ENCODE measurements at regions not wholly inside any gene's neighbourhood (a gene's known extent, or its start where the extent isn't known, plus 50 kb on each side); places are given as distances from the start of the nearest gene placed in this dataset.

DNA sequence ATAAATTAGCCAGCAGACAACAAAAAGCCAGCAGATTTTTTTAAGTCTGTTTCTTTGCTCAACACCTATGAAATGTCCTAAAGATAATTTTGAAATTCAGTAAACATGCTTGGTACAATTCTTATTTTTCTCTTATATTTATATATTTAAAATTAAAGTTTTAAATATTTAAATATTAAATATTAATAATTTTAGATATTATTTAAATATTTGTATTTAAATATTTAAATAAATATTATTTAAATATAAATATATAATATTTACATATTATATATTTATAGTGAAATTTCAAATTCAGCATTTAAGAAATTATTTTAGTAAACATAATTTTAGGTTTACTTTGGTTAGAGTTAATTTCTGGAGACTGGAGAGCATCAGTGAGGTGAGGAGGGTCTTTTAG is 1554.2 kb downstream of the NCAM2 start:
- BruUV-seq (replicated peaks): no TSS peak
- Mint-ChIP-seq H3K27me3 (ENCODE audit: unreplicated experiment) (no peaks in the 10 kb centered on the region), H3K9me3 (ENCODE audit: low read depth, unreplicated experiment) (no peaks in the 10 kb centered on the region), H3K27ac (ENCODE audit: unreplicated experiment) (no peak overlapping the region), H3K4me3 (ENCODE audit: low read depth, unreplicated experiment) (no peak overlapping the region), H3K36me3 (ENCODE audit: insufficient read depth, unreplicated experiment) (no peaks in the 10 kb centered on the region), H3K4me1 (ENCODE audit: low read depth, unreplicated experiment) (no peaks in the 10 kb centered on the region)
- TF ChIP-seq, protein P1, sequence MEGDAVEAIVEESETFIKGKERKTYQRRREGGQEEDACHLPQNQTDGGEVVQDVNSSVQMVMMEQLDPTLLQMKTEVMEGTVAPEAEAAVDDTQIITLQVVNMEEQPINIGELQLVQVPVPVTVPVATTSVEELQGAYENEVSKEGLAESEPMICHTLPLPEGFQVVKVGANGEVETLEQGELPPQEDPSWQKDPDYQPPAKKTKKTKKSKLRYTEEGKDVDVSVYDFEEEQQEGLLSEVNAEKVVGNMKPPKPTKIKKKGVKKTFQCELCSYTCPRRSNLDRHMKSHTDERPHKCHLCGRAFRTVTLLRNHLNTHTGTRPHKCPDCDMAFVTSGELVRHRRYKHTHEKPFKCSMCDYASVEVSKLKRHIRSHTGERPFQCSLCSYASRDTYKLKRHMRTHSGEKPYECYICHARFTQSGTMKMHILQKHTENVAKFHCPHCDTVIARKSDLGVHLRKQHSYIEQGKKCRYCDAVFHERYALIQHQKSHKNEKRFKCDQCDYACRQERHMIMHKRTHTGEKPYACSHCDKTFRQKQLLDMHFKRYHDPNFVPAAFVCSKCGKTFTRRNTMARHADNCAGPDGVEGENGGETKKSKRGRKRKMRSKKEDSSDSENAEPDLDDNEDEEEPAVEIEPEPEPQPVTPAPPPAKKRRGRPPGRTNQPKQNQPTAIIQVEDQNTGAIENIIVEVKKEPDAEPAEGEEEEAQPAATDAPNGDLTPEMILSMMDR (IDR thresholded peaks at IDR 0.05; ENCODE audit: unreplicated experiment): no peak
- no peak for DNase-seq
- intact Hi-C loops (cut with micrococcal nuclease; ENCODE audit: unreplicated experiment): no loop called here
- CTCF ChIA-PET: no interaction called here

DNA sequence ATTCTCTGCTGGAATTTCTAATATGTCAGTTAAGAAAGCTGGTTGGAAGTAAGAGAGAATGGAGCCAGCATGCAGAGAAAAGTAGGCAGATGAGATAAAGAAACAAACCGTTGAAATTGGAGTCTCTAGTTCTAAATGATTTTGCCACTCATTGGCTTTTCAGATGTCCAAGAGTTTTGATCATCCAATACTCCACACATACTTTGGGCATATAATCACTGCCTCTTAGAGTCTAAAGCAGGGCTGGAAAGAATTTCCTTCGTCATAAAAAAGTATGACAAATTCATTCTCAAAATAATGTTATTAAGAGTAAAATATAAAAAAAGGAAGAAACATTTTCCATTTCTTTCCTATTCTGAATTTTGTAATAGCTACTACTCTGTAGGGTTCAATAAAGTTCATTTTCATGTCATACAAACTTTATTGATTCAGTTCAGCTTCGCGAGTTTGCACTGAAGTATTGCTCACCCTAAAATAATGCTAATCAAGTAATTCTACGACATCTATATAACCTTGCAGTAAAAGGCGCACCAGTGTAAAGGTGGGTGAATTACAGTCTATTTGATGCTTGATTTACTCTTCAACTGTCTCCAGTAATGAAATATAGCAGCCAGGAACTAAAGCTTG is 1556.6 kb downstream of the NCAM2 start:
- H3K9me3 Mint-ChIP-seq (ENCODE audit: low read depth, unreplicated experiment): no peaks in the 10 kb centered on the region
- intact Hi-C loops (cut with micrococcal nuclease; ENCODE audit: unreplicated experiment): no loop called here
- no peaks in the 10 kb centered on the region for H3K4me1 Mint-ChIP-seq (ENCODE audit: low read depth, unreplicated experiment)
- H3K36me3 Mint-ChIP-seq (ENCODE audit: insufficient read depth, unreplicated experiment): no peaks in the 10 kb centered on the region
- no peak overlapping the region for H3K4me3 Mint-ChIP-seq (ENCODE audit: low read depth, unreplicated experiment)
- BruUV-seq (replicated peaks): no TSS peak
- TF ChIP-seq, protein P1 (IDR thresholded peaks at IDR 0.05; ENCODE audit: unreplicated experiment): no peak
- H3K27ac Mint-ChIP-seq (ENCODE audit: unreplicated experiment): no peak overlapping the region
- H3K27me3 Mint-ChIP-seq (ENCODE audit: unreplicated experiment): no peaks in the 10 kb centered on the region
- CTCF ChIA-PET: no interaction called here
- DNase-seq: no peak

DNA sequence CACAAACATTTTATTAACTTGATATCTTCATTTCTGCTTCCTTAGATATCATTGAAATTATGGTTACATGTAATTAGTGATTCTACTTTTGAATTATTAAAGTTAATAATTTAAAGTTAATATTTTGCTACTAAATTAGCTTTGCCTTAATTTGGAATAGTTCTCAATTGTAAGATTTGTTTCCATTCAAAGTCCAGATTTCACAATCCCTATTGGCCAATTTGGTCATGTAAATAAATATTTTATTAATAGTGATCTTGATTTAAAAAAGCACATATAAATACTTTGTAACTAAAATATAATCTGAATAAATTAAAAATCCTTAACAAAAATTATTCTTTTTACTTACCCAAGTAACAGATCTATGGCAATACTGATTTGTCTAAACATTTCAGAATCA is 1558.6 kb downstream of the NCAM2 start:
- H3K36me3 Mint-ChIP-seq (ENCODE audit: insufficient read depth, unreplicated experiment): no peaks in the 10 kb centered on the region
- no peaks in the 10 kb centered on the region for H3K4me1 Mint-ChIP-seq (ENCODE audit: low read depth, unreplicated experiment)
- CTCF ChIA-PET: no interaction called here
- no peak for DNase-seq
- H3K4me3 Mint-ChIP-seq (ENCODE audit: low read depth, unreplicated experiment): no peak overlapping the region
- no TSS peak for BruUV-seq (replicated peaks)
- H3K27ac Mint-ChIP-seq (ENCODE audit: unreplicated experiment): no peak overlapping the region
- peaks cover 8% of the 10 kb centered on the region for H3K9me3 Mint-ChIP-seq (ENCODE audit: low read depth, unreplicated experiment)
- no peaks in the 10 kb centered on the region for H3K27me3 Mint-ChIP-seq (ENCODE audit: unreplicated experiment)
- intact Hi-C loops (cut with micrococcal nuclease; ENCODE audit: unreplicated experiment): no loop called here
- TF ChIP-seq, protein P1 (IDR thresholded peaks at IDR 0.05; ENCODE audit: unreplicated experiment): no peak

DNA sequence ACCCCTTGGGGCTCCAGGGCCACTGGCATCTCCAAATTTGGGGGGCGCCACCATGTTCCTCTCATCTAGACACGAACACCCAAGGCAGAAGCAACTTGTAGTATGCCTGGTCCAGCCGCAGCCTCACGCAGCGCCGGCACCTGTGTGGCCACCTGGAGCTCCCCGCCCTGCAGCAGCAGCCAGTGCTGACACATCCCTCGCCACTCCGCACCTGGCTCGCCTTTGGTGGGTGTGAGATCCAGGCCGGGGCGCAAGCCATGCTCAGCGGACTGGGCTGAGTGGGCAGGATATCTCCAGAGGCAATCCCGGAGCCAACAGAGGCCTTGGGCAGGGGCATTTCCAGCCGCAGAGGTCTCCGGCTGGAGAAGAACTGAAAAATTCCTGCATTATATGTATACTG is 1563.7 kb downstream of the NCAM2 start:
- CTCF ChIA-PET: no interaction called here
- BruUV-seq (replicated peaks): no TSS peak
- Mint-ChIP-seq H3K27me3 (ENCODE audit: unreplicated experiment) (no peaks in the 10 kb centered on the region), H3K27ac (ENCODE audit: unreplicated experiment) (no peak overlapping the region), H3K36me3 (ENCODE audit: insufficient read depth, unreplicated experiment) (no peaks in the 10 kb centered on the region), H3K4me1 (ENCODE audit: low read depth, unreplicated experiment) (no peaks in the 10 kb centered on the region), H3K9me3 (ENCODE audit: low read depth, unreplicated experiment) (peaks cover 11% of the 10 kb centered on the region), H3K4me3 (ENCODE audit: low read depth, unreplicated experiment) (no peak overlapping the region)
- intact Hi-C loops (cut with micrococcal nuclease; ENCODE audit: unreplicated experiment): no loop called here
- DNase-seq: no peak
- TF ChIP-seq, protein P1 (IDR thresholded peaks at IDR 0.05; ENCODE audit: unreplicated experiment): no peak

All from Calu3 (cell line).